NAMALWA (cell line): ENCODE measurements at regions not wholly inside any gene's neighbourhood (a gene's known extent, or its start where the extent isn't known, plus 50 kb on each side); places are given as distances from the start of the nearest gene placed in this dataset.

Experiments
- DNase-seq: peaks from one replicate; pipeline ENCODE4 v3.0.0-alpha.2; 2015; ENCODE audit warnings: low spot score

GRCh38 chr2:53259395-53260009, 508.1 kb upstream of the CHAC2 start:
- no peak for DNase-seq

GRCh38 chr2:53257287-53257686, 510.3 kb upstream of the CHAC2 start:
- DNase-seq, result no peak

GRCh38 chr2:53253244-53253643, 514.4 kb upstream of the CHAC2 start:
- no peak for DNase-seq

DNA sequence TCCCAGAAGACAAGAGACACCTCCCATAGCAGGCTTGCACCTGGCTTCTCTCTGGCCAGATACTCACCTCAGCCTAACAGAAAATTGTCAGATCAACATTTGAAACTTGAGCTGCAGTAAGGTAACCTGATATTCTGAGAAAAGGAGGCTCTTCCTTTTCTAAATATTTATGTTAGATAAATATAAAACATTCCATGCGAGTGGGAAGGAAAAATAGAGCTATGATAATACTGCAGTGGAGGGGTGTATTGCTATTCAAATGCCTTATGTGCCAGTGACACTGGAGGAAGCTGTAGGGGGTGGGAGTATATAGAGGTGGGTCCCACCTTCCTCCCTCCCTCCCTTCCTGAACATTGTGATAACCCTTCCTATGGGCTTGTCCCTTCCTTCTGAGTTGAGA, 515.5 kb upstream of the CHAC2 start:
- DNase-seq, result no peak

- no peak for DNase-seq
Measured at GRCh38 chr2:53247956-53248735, 519.5 kb upstream of the CHAC2 start.

DNA sequence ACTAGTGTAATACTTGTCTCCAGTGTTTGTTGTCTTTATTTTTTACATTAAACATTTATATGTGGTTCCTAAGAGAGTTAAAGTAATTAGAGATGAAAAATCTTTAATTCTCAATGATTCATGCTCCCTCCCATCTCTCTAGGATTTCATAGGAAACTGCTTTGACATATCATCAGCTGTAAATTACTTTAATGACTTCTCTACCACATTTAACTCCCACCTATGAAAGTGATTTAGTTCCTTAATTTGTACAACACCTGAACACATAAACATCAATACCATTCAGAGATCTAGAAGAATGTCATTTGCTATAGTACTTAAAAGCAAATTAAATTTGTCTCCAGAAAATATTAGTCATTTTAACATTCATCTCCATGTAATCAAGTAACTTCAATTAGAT, 524.2 kb upstream of the CHAC2 start:
- DNase-seq, result no peak

DNA sequence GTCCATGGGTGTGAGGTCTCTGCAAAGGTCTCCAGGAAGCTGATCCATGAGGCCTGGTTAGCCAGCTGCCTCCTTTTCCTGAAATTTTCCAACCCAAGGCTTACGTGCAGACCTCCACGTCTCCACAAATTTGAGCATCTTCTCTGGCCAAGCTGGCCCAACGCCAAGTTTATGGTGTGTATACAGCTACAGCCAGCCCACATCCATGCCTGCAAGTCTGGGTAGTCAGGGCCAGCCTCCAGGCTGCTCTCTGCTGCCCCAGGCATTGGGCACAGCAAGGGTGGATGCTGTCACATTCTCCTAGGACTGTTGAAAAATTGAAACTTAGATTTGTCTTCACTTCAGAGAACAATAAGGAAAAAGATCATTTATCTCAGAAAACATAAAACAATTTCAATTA, 525.5 kb upstream of the CHAC2 start:
- no peak for DNase-seq

DNA sequence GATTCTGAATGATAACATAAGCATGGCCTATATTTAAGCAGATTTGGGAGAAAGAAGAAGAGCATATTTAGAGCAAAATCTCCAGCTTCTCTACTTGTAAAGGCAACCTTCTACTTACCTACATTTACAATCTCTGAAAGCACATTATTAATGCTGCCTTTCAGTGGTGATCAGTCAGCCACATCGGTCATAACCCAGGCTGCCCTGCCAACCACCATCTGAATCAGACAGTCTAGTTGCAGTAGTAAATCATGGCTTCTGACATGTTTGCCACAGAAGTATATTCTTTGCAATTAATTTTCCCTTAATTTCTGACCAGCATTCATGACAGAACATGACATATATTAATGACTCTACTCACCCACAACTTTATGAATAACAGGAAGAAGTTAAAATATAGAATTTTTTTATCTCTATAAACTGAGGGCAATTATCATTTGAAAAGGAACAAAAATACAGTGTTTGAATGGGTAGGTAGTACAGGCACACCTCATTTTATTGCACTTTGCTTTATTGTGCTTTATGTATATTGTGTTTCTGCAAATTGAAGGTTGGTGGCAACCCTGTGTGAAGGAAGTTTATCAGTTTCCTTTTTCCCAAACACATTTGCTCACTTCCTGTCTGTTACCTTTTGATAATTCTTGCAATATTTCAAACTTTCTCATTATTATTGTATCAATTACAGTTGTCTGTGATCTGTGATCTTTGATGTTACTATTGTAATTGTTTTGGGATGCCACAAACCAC, 531.6 kb upstream of the CHAC2 start:
- DNase-seq, result no peak

- no peak for DNase-seq
Measured at GRCh38 chr2:53234548-53234903, 533.1 kb upstream of the CHAC2 start.

GRCh38 chr2:53233759-53234547, 533.7 kb upstream of the CHAC2 start:
- DNase-seq, result no peak

- DNase-seq, result no peak
Measured at GRCh38 chr2:53231908-53232307, 535.7 kb upstream of the CHAC2 start.

GRCh38 chr2:53230691-53231090, 536.9 kb upstream of the CHAC2 start:
- DNase-seq, result no peak

GRCh38 chr2:53227535-53227934, 540.1 kb upstream of the CHAC2 start:
- DNase-seq, result no peak

DNA sequence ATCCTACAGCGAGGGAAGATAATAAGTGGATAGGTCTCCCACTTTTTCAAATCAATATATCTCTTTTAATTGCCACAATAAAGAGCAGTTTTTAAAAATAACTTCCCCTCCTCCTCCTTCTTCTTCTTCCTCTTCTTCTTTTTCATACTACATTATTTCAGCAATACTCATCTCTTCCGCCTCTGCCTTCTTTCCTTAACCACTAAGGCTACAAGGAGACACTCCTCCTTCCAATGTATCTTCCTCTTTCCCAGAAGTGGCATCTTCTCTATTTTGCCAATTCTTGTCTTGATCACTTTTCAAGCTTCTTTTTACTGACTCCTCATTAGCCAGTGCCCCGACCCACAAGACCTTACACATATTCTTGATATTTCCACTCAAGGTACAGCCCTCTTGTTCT, 546.6 kb upstream of the CHAC2 start:
- no peak for DNase-seq

DNA sequence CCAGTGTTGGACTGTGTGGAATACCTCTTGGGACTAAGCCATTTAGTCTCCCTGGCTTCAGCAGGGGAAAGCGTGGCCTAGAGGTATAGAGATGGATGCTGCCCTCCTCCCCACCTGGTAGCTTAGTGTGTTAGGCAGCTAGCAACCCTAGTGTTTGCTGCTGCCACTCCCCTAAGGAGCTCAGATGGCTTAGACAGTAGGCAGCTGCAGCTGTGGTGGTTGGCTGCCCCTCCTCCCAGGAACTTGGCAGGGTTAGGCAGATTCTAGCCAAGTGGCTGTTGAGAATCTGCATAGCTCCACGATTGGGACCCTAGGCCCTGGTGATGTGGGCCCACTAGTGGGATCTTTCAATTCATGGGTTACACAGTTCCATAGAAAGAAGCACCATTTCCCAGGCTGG, 550.4 kb upstream of the CHAC2 start:
- no peak for DNase-seq

DNA sequence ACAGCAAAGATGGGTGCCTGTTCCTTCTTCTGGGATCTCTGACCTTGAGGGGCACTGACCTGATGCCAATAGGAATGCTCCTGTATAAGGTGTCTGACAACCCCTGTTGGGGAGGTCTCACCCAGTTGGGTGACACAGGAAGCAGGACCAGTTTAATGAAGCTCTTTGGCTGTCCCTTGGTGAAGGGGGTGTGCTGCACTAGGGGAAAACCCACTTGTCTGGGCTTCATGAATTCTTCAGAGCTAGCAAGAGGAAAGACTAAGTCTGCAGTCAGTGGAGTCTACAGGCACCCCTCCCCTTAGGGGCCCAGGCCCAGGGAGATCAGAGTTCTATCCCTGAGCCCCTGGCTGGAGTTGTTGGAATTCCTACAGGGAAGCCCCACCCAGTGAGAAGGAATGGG, 550.8 kb upstream of the CHAC2 start:
- no peak for DNase-seq

- no peak for DNase-seq
Measured at GRCh38 chr2:53212576-53212975, 555.0 kb upstream of the CHAC2 start.

DNA sequence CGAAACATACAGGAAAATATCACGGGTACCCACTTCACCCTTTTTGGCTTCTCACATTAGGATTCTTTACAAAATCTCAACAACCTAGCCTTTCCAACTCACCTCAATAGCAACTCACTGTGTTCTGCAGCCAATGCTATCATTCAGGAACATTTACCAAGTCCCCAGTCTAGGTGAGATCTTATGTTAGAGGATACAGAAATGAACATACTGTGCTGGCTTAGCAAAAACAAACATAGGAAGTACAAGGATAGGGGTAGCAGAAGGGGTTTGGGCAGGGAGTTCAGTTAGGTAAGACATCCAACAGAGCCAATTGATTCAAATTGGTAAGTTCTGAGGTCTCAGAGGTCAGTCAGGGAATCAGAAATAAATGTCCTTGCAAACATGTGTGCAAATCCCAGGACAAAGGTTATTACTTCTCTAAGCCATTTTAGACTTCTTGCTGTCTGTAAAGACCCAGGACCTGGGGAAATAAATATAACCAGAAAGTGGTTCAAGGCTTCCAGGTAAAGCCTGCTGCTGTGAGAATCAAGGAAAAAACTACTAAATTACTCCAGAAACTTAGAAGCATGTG, 556.3 kb upstream of the CHAC2 start:
- DNase-seq, result no peak

DNA sequence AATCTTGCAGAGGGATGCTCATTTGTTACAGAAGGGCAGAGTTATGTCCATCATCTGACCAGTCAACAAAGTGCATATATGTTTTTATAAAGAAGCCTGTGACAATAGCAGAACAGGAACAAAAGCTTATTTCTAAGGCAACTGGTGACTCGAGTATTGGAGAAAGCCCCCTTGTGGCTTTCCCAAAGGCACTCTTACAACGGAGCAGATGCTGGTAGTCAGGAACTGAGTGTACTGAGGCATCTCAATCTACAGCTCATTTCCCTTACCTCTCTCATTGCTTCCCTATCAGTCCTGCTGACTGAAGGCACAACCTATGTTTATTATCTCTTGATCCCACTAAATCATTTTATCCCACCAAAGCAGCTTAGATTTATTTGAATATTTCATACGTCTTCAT, 557.1 kb upstream of the CHAC2 start:
- peak; percentile 2 for DNase-seq

- DNase-seq, result no peak
Measured at GRCh38 chr2:53209679-53210458, 557.7 kb upstream of the CHAC2 start.

- DNase-seq, result no peak
Measured at GRCh38 chr2:53208815-53209214, 558.8 kb upstream of the CHAC2 start.
